Activated T-cell treated with anti-CD3 and anti-CD28 coated beads for 24 hours (primary cell): ENCODE measurements at regions not wholly inside any gene's neighbourhood (a gene's known extent, or its start where the extent isn't known, plus 50 kb on each side); places are given as distances from the start of the nearest gene placed in this dataset.
"Not testable (repeated sequence)": the region's sequence is repeated elsewhere in the genome, so short reads cannot be mapped to it uniquely, and the experiment has no call there.

Experiments
- DNase-seq: peaks from one replicate; pipeline ENCODE4 v3.0.0-alpha.2; 2020; ENCODE audit warnings: low read depth

GRCh38 chr4:18159117-18159912, 137.8 kb upstream of the LCORL start:
- DNase-seq: not testable (repeated sequence)

- DNase-seq: no peak
These were observed 133.8 kb upstream of the LCORL start for GRCh38 chr4:18155067-18156041.

GRCh38 chr4:18138076-18138665, 116.6 kb upstream of the LCORL start:
- no peak for DNase-seq

GRCh38 chr4:18134111-18134510, 112.6 kb upstream of the LCORL start:
- no peak for DNase-seq

- DNase-seq: no peak
These were observed 108.7 kb upstream of the LCORL start for GRCh38 chr4:18130256-18130655.

GRCh38 chr4:18128241-18128640, 106.7 kb upstream of the LCORL start:
- no peak for DNase-seq

- no peak for DNase-seq
These were observed 105.5 kb upstream of the LCORL start for GRCh38 chr4:18127030-18127429.

GRCh38 chr4:18113710-18114331, 92.3 kb upstream of the LCORL start:
- DNase-seq: no peak

GRCh38 chr4:18111081-18111480, 89.5 kb upstream of the LCORL start:
- no peak for DNase-seq

- DNase-seq: no peak
These were observed 88.5 kb upstream of the LCORL start for GRCh38 chr4:18110099-18110498.

GRCh38 chr4:18109676-18110075, 88.1 kb upstream of the LCORL start:
- no peak for DNase-seq

- DNase-seq: not testable (repeated sequence)
These were observed 86.4 kb upstream of the LCORL start for GRCh38 chr4:18107848-18108528.

GRCh38 chr4:18106620-18107019, 85.1 kb upstream of the LCORL start:
- DNase-seq: no peak

GRCh38 chr4:18105030-18106011, 83.8 kb upstream of the LCORL start:
- no peak for DNase-seq

GRCh38 chr4:18103876-18104605, 82.5 kb upstream of the LCORL start:
- DNase-seq: no peak

- DNase-seq: no peak
These were observed 79.1 kb upstream of the LCORL start for GRCh38 chr4:18100657-18101056.

GRCh38 chr4:18090447-18090846, 68.9 kb upstream of the LCORL start:
- not testable (repeated sequence) for DNase-seq

GRCh38 chr4:18082236-18082635, 60.7 kb upstream of the LCORL start:
- no peak for DNase-seq

GRCh38 chr4:18081708-18082107, 60.2 kb upstream of the LCORL start:
- no peak for DNase-seq

- DNase-seq: no peak
These were observed 56.3 kb upstream of the LCORL start for GRCh38 chr4:18077808-18078207.
